8988T (cell line): ENCODE measurements at regions not wholly inside any gene's neighbourhood (a gene's known extent, or its start where the extent isn't known, plus 50 kb on each side); places are given as distances from the start of the nearest gene placed in this dataset.

ENCODE experiments used
- DNase-seq: peaks from one replicate; pipeline ENCODE4 v3.0.0; 2011

- no peak for DNase-seq
Measured at GRCh38 chr2:157068237-157068636, 189.3 kb upstream of the GALNT5 start.

DNA sequence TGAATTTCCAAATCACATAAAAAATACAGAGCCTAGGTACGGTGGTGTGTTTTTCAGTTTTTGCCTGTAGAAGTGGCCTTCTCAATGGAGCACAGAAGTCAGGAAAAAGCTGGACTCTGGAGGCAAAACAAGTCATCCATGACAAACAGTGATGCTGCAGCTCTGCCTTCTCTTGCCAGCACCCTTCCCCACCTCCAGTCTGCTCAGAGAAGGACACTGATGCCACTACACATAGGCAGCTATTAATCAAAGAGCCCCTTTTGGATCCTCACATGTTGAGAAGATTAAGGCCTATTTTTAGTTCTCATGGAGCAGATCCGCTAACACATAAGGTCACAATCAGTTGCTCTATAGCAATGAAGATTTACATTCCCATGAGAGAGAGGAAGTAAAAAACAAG is 181.6 kb upstream of the GALNT5 start:
- DNase-seq: no peak

DNA sequence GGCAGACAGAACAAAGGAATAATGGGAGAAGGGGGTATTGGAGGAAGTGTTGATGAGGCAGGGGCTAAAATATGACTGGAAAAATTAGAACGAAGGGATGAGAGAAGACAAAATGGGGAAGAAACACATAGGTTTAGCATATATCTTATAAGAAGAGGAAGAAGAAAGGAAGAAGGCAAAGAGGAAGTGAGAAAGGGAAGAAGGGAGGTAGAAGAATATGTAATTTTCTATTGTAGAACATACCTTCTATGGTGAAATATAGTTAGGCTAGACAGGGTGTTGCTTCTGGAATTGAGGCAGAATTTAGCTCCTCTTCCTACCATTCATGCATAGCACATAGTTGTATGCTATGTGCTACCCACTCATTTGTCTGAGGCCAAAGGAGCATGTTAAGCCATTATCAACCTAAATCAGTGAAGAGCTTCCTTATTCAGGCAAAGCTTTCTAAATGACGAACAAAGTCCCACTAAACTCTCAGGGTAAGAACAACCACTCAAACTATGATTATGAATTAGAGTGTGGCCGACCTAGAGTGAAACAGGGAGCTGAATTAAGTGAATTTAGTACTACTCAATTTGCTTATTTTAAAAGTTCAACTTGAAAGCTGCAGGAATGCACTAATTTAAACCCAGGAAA is 180.9 kb upstream of the GALNT5 start:
- no peak for DNase-seq

DNA sequence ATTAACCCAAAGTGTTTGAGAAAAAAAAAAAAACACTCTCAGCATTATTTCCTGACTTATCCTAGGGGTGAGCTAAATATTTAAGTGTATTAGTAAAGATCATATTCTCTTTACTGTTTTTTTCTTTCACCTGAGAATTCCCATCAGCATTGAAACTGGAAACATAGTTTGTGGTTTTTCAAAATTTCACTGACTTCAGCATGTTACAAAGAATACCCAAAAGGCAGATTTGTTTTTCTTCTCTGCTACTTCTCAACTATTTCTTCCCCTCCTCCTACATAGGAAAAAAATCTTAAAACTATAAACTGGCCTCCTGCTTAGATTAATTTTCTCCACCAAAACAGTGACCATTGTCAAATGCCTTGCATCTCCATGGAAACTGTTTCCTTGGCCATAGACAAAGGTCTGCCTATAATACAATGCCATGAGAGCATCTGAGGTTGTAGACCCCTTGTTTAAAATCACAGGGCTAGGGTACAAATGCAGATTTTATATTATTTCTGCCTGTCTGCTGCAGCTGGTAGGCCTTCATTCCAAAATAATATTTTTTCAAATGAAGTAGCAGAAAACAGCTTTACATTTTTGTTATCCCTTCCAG is 179.7 kb upstream of the GALNT5 start:
- no peak for DNase-seq

- no peak for DNase-seq
Measured at GRCh38 chr2:157082950-157083349, 174.6 kb upstream of the GALNT5 start.

GRCh38 chr2:157085522-157085921 is 172.0 kb upstream of the GALNT5 start:
- no peak for DNase-seq

DNA sequence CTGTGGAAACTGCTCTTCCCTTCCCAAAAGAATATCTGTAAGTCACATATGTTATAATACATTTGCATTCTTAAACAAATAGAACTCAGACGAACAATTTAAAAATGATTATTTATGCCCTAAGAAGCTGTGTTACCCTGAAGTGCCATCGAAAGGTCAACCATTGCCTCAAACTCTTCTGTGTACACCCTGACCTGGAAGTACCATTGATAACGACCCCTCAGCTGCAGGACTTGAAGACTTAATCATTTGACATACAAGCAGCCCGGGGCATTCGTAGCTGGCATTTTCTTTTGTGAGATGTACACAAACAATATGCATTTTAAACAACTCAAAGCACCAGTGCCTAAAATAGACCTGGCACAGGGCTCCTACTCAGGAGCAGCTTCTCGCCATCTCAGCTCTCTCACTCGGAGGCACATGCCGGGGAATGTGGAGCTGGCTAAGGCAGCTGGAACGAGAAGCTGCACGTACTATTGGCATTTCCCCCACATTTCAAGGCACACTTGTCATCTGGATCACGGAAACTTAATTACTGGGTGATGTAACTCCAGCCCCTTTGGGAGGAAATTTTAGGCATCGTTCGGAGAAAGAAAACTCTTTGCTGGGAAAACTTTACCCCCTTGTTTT is 170.0 kb upstream of the GALNT5 start:
- no peak for DNase-seq

DNA sequence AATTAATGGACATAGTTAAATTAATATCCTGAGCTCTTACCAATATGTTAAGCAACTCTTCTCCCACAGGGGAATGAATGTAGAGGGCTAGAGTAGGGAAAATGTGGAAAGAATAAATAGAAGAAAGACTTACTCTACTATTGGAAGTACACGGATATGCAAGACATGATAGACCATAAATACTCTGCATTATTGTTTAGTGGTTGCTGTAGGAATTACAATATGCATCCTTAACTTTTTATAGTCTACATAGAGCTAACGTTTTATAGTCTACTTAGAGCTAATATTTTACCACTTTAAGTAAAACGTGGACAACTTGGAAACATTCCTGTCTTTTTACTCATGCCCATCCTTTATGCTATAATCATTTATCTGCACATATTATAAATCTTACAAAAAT is 163.8 kb upstream of the GALNT5 start:
- DNase-seq: no peak

GRCh38 chr2:157105372-157105771 is 152.1 kb upstream of the GALNT5 start:
- no peak for DNase-seq

- DNase-seq: no peak
Measured at GRCh38 chr2:157106950-157107349, 150.6 kb upstream of the GALNT5 start.

DNA sequence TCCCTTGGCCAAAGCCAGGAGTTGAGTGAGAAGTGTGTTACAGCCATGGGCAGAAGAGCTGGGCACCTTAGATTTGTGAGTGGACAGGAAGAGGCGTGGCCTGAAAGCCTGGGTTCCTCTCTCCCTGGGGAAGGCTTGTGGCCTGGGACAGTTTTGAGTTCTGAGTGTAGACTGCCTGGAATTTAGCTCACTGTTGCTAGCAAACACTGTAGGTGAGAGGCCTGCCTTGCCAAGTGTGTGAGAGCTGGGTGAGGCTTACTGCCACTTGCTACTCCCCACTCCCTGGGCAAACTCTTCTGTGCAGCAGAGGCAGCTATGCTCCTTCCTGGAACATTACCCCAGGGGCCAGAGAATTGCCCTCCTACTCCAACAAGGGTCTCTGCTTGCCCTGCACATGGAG is 150.0 kb upstream of the GALNT5 start:
- DNase-seq: no peak

- DNase-seq: no peak
Measured at GRCh38 chr2:157107877-157108276, 149.6 kb upstream of the GALNT5 start.

DNA sequence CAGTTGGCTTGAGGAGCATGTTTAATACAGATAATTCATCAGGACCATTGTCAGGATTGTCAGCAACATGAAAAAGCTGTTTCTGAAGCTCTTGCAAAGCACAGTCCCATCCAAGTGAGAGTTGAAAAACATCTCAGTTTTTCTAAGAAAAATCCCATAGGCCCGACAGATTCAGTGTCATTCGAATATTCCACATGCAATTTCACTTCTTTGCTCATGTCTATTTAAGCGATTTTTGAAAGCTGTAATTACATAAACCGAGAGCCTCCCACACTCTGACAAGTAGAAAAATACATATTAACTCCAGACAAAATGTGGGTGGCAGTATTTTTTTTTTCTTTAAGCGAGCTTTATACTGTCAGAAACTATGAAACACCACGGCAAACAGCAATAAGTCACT is 134.7 kb upstream of the GALNT5 start:
- DNase-seq: no peak

DNA sequence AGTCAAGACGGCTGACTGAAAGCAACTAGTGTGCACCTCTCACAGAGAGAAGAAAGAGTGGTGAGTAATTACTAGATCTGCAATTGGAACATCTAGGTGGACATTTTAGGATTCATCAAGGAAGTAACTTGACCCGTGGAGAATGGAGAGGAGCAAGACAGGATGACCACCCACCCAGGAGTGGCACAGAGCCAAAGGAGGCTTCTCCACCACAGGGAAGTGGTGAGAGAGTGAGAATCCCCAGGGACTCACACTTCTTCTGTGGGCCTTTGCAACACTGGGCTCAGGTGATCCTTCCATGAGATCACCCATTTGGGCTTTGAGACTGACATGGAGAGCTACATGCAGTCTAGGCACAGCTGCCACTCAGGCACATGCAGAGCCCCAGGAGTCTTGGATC is 132.8 kb upstream of the GALNT5 start:
- DNase-seq: no peak

GRCh38 chr2:157125685-157126084 is 131.8 kb upstream of the GALNT5 start:
- no peak for DNase-seq

DNA sequence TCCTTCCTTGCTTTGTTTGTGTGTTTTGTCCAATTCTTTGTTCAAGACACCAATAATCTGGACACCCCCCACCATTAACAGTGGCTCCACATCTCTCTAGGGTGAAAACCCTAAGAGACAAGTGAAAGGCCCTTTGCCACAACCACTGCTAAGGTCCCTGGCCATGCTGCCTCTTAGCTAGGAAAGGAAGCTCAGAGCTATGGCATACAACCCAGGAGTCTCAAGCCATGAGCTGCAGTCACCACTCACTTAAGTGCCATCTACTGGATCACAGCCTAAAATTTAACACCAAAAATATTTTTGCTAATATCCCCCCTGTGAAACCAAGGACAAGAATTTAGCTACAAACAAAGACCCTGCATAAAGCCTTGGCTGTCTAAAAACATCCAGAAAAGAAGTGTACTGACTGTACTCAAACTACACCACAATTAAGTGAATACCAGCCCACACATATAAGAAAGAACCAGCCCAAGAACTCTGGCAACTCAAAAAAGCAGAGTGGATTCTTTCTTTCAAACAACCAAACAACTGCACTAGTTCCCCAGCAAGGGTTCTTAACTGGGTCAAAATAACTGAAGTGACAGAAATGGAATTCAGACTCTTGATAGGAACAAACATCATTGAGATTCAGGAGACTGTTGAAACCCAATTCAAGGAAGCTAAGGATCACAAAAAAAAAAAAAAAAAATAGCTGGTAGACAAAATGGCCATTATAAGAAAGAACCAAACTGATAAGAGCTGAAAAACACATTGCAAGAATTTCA is 130.1 kb upstream of the GALNT5 start:
- no peak for DNase-seq

DNA sequence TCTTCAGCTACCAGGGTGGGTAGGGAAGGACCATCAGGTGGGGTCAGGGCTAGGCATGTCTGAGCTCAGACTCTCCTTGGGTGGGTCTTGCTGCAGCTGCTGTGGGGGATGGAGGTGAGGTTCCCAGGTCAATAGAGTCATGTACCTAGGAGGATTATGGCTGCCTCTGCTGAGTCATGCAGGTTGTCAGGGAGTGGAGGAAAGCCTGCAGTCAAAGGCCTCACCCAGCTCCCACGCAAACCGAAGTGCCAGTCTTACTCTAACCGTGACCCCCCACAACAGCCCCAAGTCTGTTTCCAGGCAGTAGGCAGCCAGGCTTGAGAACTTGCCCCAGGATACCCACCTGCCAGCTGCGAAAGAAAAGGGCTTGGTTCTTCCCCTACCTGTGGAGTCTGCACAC is 113.6 kb upstream of the GALNT5 start:
- DNase-seq: no peak

DNA sequence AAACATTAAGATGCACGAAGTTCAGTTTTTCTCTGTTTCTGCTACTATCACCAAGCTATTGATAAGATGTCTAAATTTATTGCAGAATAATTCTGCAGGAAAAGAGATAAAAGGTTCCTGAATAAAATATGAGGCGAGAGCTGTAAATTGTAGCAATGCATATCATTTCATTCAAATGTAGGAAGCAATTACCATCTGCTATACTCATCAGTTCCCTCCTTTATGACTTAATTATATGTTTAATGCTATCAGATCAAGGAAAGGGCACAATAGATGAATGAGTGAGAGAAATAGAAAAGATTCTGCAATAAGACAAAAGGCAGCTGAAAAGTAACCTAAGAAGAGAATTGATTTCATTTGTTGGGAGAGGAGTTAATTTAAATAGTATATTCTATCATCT is 108.2 kb upstream of the GALNT5 start:
- no peak for DNase-seq

GRCh38 chr2:157150747-157151146 is 106.8 kb upstream of the GALNT5 start:
- DNase-seq: no peak

GRCh38 chr2:157152362-157152761 is 105.1 kb upstream of the GALNT5 start:
- no peak for DNase-seq

DNA sequence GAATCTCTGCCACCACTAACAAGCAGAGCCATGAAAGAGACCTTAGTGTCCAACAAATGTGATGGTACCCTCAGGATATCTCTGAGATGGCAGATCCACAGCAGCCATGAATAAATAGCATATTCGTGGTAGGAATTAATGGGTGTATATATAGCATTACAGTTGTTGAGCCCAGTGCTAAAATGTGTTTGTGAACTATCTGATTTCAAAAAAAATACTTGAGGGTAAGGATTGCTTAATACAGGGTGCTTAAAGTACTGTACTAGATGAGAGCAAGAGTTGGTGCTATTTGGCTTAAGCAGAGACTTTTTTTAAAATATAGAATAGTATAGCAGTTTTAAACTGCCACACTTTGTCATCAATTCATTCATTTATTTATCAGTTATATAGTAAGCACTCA is 101.5 kb upstream of the GALNT5 start:
- DNase-seq: no peak

- DNase-seq: no peak
Measured at GRCh38 chr2:157158111-157158510, 99.4 kb upstream of the GALNT5 start.

DNA sequence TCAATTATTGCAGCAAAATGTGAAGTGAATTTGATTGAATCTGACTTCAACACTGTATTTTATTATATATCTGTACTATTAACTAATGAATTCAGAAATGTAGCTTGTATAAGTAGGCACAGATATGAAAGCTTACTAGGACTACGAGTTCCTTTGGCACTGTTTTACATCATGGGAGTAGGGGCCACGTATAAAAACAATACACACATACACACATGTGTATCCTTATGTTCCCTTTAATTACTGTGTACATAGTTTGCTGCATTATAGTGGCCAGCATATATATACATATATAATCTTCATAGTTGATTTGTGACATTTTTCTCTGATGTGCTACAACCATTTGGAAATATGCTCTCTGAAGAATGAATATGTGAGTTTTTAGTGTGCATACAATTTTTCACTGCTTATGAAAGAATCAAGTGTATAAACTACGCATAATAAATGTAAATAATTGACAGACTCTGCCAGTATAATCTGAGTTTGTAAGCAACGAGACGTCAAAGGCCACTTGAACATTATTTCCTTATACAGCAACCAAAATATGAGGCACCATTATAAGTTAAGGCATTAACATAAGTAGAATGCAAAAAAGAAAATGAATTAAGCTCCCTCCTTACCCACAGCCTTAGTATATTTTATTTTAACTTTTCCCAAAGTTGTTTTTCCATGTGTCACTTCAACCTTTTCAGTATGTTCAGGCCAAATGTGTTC is 98.1 kb upstream of the GALNT5 start:
- no peak for DNase-seq
